IMR-90 (cell line): ENCODE measurements at regions not wholly inside any gene's neighbourhood (a gene's known extent, or its start where the extent isn't known, plus 50 kb on each side); places are given as distances from the start of the nearest gene placed in this dataset.

Experiments used
- ATAC-seq: fragments of 200-7000 bp; cut with Tn5 transposase; 2 replicates; pipeline ENCODE4 v1.9.1; 2020; ENCODE audit warnings: low read depth, mild to moderate bottlenecking, moderate library complexity
- BruUV-seq: library from RNA; stranded (reverse); fragments of 400-500 nt; replicated peaks from 2 replicates; lab custom pipeline; 2021; lab: Mats Ljungman, UMichigan
- CTCF ChIA-PET: fragments of 300-600 bp; formaldehyde crosslinking; extraction: SDS; loops from one replicate; lab custom pipeline; 2021; ENCODE audit warnings: antibody characterized with exemption; lab: Yijun Ruan, JAX
- POLR2A ChIA-PET: fragments of 300-600 bp; sonication (Branson Sonifier 250); formaldehyde crosslinking; loops from one replicate; lab custom pipeline; 2022; ENCODE audit warnings: antibody characterized with exemption; ENCODE audit not compliant: unreplicated experiment; lab: Charles Lee
- DNase-seq: peaks from one replicate; pipeline ENCODE4 v3.0.0; 2013
- H2AFZ ChIP-seq: replicated peaks from 2 replicates; pipeline ENCODE3; 2013; ENCODE audit warnings: low read length, mild to moderate bottlenecking; ENCODE audit not compliant: poor library complexity
- H2AK5ac ChIP-seq: 2 replicates; pipeline ENCODE4 v1.6.1; 2013; ENCODE audit warnings: low read depth, low read length, inconsistent platforms
- H2AK9ac ChIP-seq: replicated peaks from 2 replicates; pipeline ENCODE3; 2013; ENCODE audit warnings: mild to moderate bottlenecking, low read depth, low read length, moderate library complexity; ENCODE audit not compliant: poor library complexity
- H2BK120ac ChIP-seq: 2 replicates; pipeline ENCODE4 v1.6.1; 2013; ENCODE audit warnings: low read depth, low read length, inconsistent platforms
- H2BK15ac ChIP-seq: 3 replicates; pipeline ENCODE4 v1.6.1; 2013; ENCODE audit warnings: low read depth, low read length, inconsistent platforms
- H2BK20ac ChIP-seq: 2 replicates; pipeline ENCODE4 v1.6.1; 2013; ENCODE audit warnings: low read depth, mild to moderate bottlenecking, inconsistent platforms, low read length, moderate library complexity
- H2BK5ac ChIP-seq: 2 replicates; pipeline ENCODE4 v1.6.1; 2013; ENCODE audit warnings: mild to moderate bottlenecking, low read depth, low read length, inconsistent platforms; ENCODE audit not compliant: poor library complexity, severe bottlenecking
- H3K14ac ChIP-seq: replicated peaks from 2 replicates; pipeline ENCODE4 v1.6.1; 2013; ENCODE audit warnings: low read depth, low read length, inconsistent platforms
- H3K18ac ChIP-seq: 2 replicates; pipeline ENCODE4 v1.6.1; 2013; ENCODE audit warnings: low read depth, low read length, control low read depth
- H3K23ac ChIP-seq: 2 replicates; pipeline ENCODE4 v1.6.1; 2013; ENCODE audit warnings: low read depth, low read length, inconsistent platforms
- H3K27ac ChIP-seq: 2 replicates; pipeline ENCODE4 v1.5.1; 2013; ENCODE audit warnings: mild to moderate bottlenecking, control low read depth, low read length; ENCODE audit not compliant: insufficient read depth
- H3K27me3 ChIP-seq: 2 replicates; pipeline ENCODE4 v1.6.1; 2013; ENCODE audit warnings: low read length; ENCODE audit not compliant: control insufficient read depth, insufficient read depth
- H3K36me3 ChIP-seq: 2 replicates; pipeline ENCODE4 v1.6.1; 2013; ENCODE audit warnings: low read length, mixed read lengths; ENCODE audit not compliant: control insufficient read depth, insufficient read depth
- H3K4ac ChIP-seq: 2 replicates; pipeline ENCODE4 v1.6.1; 2013; ENCODE audit warnings: low read depth, low read length, inconsistent platforms
- H3K4me1 ChIP-seq: 2 replicates; pipeline ENCODE4 v1.6.1; 2013; ENCODE audit warnings: low read length, mixed read lengths; ENCODE audit not compliant: control insufficient read depth, insufficient read depth
- H3K4me2 ChIP-seq: 2 replicates; pipeline ENCODE4 v1.6.1; 2013; ENCODE audit warnings: low read depth, mild to moderate bottlenecking, control low read depth, low read length, moderate library complexity
- H3K4me3 ChIP-seq: 2 replicates; pipeline ENCODE4 v1.5.1; 2013; ENCODE audit warnings: low read depth, mild to moderate bottlenecking, control low read depth, low read length, moderate library complexity; ENCODE audit not compliant: insufficient read depth
- H3K56ac ChIP-seq: 2 replicates; pipeline ENCODE4 v1.6.1; 2013; ENCODE audit warnings: low read length, inconsistent platforms; ENCODE audit not compliant: insufficient read depth; ENCODE audit errors: extremely low read depth
- H3K79me1 ChIP-seq, 2 experiments: 2 replicates each; pipeline ENCODE4 v1.6.1; 2013; ENCODE audit warnings: low read length in 2 of 2, inconsistent platforms in 1 of 2, low read depth in 1 of 2
- H3K9ac ChIP-seq: 2 replicates; pipeline ENCODE4 v1.6.1; 2013; ENCODE audit warnings: low read depth, low read length, control low read depth
- H3K9me1 ChIP-seq: 2 replicates; pipeline ENCODE4 v1.6.1; 2013; ENCODE audit warnings: low read length, inconsistent platforms; ENCODE audit not compliant: insufficient read depth
- H3K9me3 ChIP-seq: 2 replicates; pipeline ENCODE4 v1.6.1; 2013; ENCODE audit warnings: low read length; ENCODE audit not compliant: control insufficient read depth, insufficient read depth
- H4K20me1 ChIP-seq: 2 replicates; pipeline ENCODE4 v1.6.1; 2013; ENCODE audit warnings: low read length, inconsistent platforms; ENCODE audit not compliant: insufficient read depth
- H4K5ac ChIP-seq: 2 replicates; pipeline ENCODE4 v1.6.1; 2013; ENCODE audit warnings: mild to moderate bottlenecking, low read depth, low read length, control low read depth
- H4K8ac ChIP-seq, 2 experiments: 2 replicates each; pipeline ENCODE4 v1.6.1; 2013; ENCODE audit warnings: low read depth in 2 of 2, low read length in 2 of 2, control low read depth in 1 of 2, inconsistent platforms in 1 of 2
- H4K91ac ChIP-seq: 2 replicates; pipeline ENCODE4 v1.6.1; 2013; ENCODE audit warnings: low read depth, low read length, inconsistent platforms; ENCODE audit not compliant: insufficient read depth
- BHLHE40 ChIP-seq: fragments of 150-350 bp; IDR thresholded peaks from 2 replicates; pipeline ENCODE4 v1.6.1; 2016; ENCODE audit warnings: mild to moderate bottlenecking, low read depth, low read length
- CEBPB ChIP-seq: IDR thresholded peaks from 2 replicates; pipeline ENCODE4 v1.6.1; 2012; ENCODE audit warnings: low read depth, low read length, improper control_type of control experiment
- FOS ChIP-seq: fragments of 150-350 bp; IDR thresholded peaks from 2 replicates; pipeline ENCODE4 v1.6.1; 2016; ENCODE audit warnings: low read depth, low read length
- MAFK ChIP-seq: IDR thresholded peaks from 2 replicates; pipeline ENCODE4 v1.6.1; 2012; ENCODE audit warnings: low read depth, low read length, improper control_type of control experiment
- MAZ ChIP-seq: IDR thresholded peaks from 2 replicates; pipeline ENCODE4 v1.6.1; 2012; ENCODE audit warnings: low read depth, mild to moderate bottlenecking, low read length, improper control_type of control experiment, moderate library complexity, borderline replicate concordance
- MXI1 ChIP-seq: IDR thresholded peaks from 2 replicates; pipeline ENCODE4 v1.6.1; 2012; ENCODE audit warnings: low read depth, mild to moderate bottlenecking, low read length, moderate library complexity, borderline replicate concordance
- NFE2L2 ChIP-seq: fragments of 150-350 bp; IDR thresholded peaks from 2 replicates; pipeline ENCODE4 v1.6.1; 2016; ENCODE audit warnings: low read depth, mild to moderate bottlenecking, low read length
- RAD21 ChIP-seq: IDR thresholded peaks from 2 replicates; pipeline ENCODE4 v1.6.1; 2012; ENCODE audit warnings: low read length, improper control_type of control experiment
- RCOR1 ChIP-seq: IDR thresholded peaks from 2 replicates; pipeline ENCODE4 v1.6.1; 2012; ENCODE audit warnings: mild to moderate bottlenecking, low read length, improper control_type of control experiment; ENCODE audit not compliant: insufficient replicate concordance
- SMC3 ChIP-seq: fragments of 150-350 bp; IDR thresholded peaks from 2 replicates; pipeline ENCODE4 v1.6.1; 2016; ENCODE audit warnings: low read depth, mild to moderate bottlenecking, antibody characterized with exemption, low read length, moderate library complexity
- WGBS, 2 experiments: methylation state at CpG; one replicate each; pipeline versions ENCODE4 v1.1.5 to v1.1.7; 2013; ENCODE audit warnings: missing lambda C conversion rate in 2 of 2; ENCODE audit not compliant: insufficient read length in 1 of 2; ENCODE audit errors: extremely low coverage in 2 of 2; 5-methylcytosine and 5-hydroxymethylcytosine counted together
- dilution Hi-C: fragments of 300-500 bp; cut with HindIII; formaldehyde crosslinking; loops from one replicate; pipeline ENCODE4 v1.14.3; 2018; ENCODE audit warnings: low sequenced_read_pairs; ENCODE audit not compliant: unreplicated experiment
- in situ Hi-C: fragments of 300-500 bp; cut with MboI; formaldehyde crosslinking; loops from 3 replicates; pipeline ENCODE4 v1.14.3; 2019; ENCODE audit warnings: low sequenced_read_pairs, inconsistent platforms, mixed read lengths
- intact Hi-C: fragments of 100-400 bp; cut with micrococcal nuclease; formaldehyde crosslinking; loops from 2 replicates; pipeline ENCODE4 v1.10.0; 2022
- TF ChIP-seq, protein P1 (sequence below): conservative IDR thresholded peaks from 2 replicates; pipeline ENCODE4 v1.5.1; 2012; ENCODE audit warnings: mild to moderate bottlenecking, low read depth, low read length, improper control_type of control experiment
- TF ChIP-seq, protein P2 (sequence below): fragments of 150-350 bp; IDR thresholded peaks from 2 replicates; pipeline ENCODE4 v1.6.1; 2017; ENCODE audit warnings: mild to moderate bottlenecking, antibody characterized with exemption, low read length, low read depth

DNA sequence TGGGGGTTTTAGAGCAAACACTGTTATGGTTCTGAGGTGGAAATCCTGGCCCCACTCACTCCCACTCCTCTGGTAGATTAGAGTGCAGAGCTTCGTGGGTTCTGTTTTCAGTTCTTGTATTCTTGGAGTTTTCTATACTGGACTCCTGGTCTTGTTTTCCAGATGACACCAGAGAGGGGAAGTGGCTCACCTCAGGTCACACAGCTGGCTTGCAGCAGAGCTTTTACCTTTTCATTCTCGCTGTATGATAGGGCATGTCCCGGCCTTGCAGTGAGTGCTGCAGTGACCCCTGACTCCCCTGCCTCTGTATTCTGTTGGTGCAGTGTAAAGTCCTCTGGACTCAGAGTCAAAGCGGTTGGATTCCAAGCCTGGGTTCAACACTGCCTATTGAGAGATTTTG lies 148.9 kb upstream of the MEX3C start:
- no peaks in the 10 kb centered on the region for H3K79me1 ChIP-seq
- no peak overlapping the region for H2AK9ac ChIP-seq
- peaks cover 10% of the 10 kb centered on the region; the same call in 1 of the 2 replicates for H3K9me3 ChIP-seq
- no peak overlapping the region for H2BK20ac ChIP-seq
- CTCF ChIA-PET = no interaction called here
- no peak overlapping the region for H3K14ac ChIP-seq
- DNase-seq (no peak), ATAC-seq (no peak)
- no peak overlapping the region for H3K4me3 ChIP-seq
- no peak overlapping the region for H2AFZ ChIP-seq
- no peak overlapping the region for H4K8ac ChIP-seq
- H2BK120ac ChIP-seq = no peak overlapping the region
- WGBS, 2 experiments = 60% methylated on average over 1 of the region's 4 CpGs; no CpG with 5 or more reads in 1 of the 2 experiments
- no peak overlapping the region for H4K91ac ChIP-seq
- no peak overlapping the region for H3K27ac ChIP-seq
- H3K9me1 ChIP-seq = no peaks in the 10 kb centered on the region
- H4K20me1 ChIP-seq = no peaks in the 10 kb centered on the region
- no peak overlapping the region for H3K4me2 ChIP-seq
- in situ Hi-C loops = no loop called here
- H2AK5ac ChIP-seq = no peak overlapping the region
- intact Hi-C loops = no loop called here
- no peak overlapping the region for H2BK15ac ChIP-seq
- H3K56ac ChIP-seq = no peak overlapping the region
- BruUV-seq = no TSS peak
- TF ChIP-seq MAFK (no peak), NFE2L2 (no peak), BHLHE40 (no peak), MAZ (no peak), MXI1 (no peak), FOS (no peak), CEBPB (no peak), RAD21 (no peak), SMC3 (no peak), RCOR1 (no peak)
- TF ChIP-seq, protein P1, sequence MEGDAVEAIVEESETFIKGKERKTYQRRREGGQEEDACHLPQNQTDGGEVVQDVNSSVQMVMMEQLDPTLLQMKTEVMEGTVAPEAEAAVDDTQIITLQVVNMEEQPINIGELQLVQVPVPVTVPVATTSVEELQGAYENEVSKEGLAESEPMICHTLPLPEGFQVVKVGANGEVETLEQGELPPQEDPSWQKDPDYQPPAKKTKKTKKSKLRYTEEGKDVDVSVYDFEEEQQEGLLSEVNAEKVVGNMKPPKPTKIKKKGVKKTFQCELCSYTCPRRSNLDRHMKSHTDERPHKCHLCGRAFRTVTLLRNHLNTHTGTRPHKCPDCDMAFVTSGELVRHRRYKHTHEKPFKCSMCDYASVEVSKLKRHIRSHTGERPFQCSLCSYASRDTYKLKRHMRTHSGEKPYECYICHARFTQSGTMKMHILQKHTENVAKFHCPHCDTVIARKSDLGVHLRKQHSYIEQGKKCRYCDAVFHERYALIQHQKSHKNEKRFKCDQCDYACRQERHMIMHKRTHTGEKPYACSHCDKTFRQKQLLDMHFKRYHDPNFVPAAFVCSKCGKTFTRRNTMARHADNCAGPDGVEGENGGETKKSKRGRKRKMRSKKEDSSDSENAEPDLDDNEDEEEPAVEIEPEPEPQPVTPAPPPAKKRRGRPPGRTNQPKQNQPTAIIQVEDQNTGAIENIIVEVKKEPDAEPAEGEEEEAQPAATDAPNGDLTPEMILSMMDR = no peak
- TF ChIP-seq, protein P2, sequence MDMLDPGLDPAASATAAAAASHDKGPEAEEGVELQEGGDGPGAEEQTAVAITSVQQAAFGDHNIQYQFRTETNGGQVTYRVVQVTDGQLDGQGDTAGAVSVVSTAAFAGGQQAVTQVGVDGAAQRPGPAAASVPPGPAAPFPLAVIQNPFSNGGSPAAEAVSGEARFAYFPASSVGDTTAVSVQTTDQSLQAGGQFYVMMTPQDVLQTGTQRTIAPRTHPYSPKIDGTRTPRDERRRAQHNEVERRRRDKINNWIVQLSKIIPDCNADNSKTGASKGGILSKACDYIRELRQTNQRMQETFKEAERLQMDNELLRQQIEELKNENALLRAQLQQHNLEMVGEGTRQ = no peak
- H3K23ac ChIP-seq = no peak overlapping the region
- H3K18ac ChIP-seq = no peak overlapping the region
- POLR2A ChIA-PET = no interaction called here
- no peak overlapping the region for H3K9ac ChIP-seq
- H3K4ac ChIP-seq = no peak overlapping the region
- dilution Hi-C loops = no loop called here
- no peaks in the 10 kb centered on the region for H3K27me3 ChIP-seq
- no peaks in the 10 kb centered on the region for H3K36me3 ChIP-seq
- H3K4me1 ChIP-seq = no peaks in the 10 kb centered on the region
- H2BK5ac ChIP-seq = no peak overlapping the region
- H4K5ac ChIP-seq = no peak overlapping the region
